ENCODE measurements at regions not wholly inside any gene's neighbourhood (a gene's known extent, or its start where the extent isn't known, plus 50 kb on each side); places are given as distances from the start of the nearest gene placed in this dataset.

GRCh38 chr4:111696505-111696904 lies 448.7 kb upstream of the FAM241A start:
- Histone ChIP-seq H3K36me3 (no peaks in the 10 kb centered on the region), H3K27ac (no peak overlapping the region), H3K4me3 (ENCODE audit: low read depth, low read length) (no peak overlapping the region), H3K27me3 (ENCODE audit: insufficient read depth, low read depth, severe bottlenecking) (no peaks in the 10 kb centered on the region), H3K9me3 (ENCODE audit: severe bottlenecking) (no peaks in the 10 kb centered on the region)
- no peak for DNase-seq
- TF ChIP-seq CTCF (IDR thresholded peaks at IDR 0.05; ENCODE audit: low read depth, low read length) = no peak

- Histone ChIP-seq H3K27me3 (ENCODE audit: insufficient read depth, low read depth, severe bottlenecking) (no peaks in the 10 kb centered on the region), H3K4me3 (ENCODE audit: low read depth, low read length) (no peak overlapping the region), H3K27ac (no peak overlapping the region), H3K9me3 (ENCODE audit: severe bottlenecking) (no peaks in the 10 kb centered on the region), H3K36me3 (no peaks in the 10 kb centered on the region)
- TF ChIP-seq CTCF (IDR thresholded peaks at IDR 0.05; ENCODE audit: low read depth, low read length) = no peak
- DNase-seq = no peak
These were observed 447.9 kb upstream of the FAM241A start for GRCh38 chr4:111697176-111697942.

- Histone ChIP-seq H3K36me3 (no peaks in the 10 kb centered on the region), H3K9me3 (ENCODE audit: severe bottlenecking) (no peaks in the 10 kb centered on the region), H3K27me3 (ENCODE audit: insufficient read depth, low read depth, severe bottlenecking) (no peaks in the 10 kb centered on the region), H3K27ac (no peak overlapping the region), H3K4me3 (ENCODE audit: low read depth, low read length) (no peak overlapping the region)
- TF ChIP-seq CTCF (IDR thresholded peaks at IDR 0.05; ENCODE audit: low read depth, low read length) = no peak
- DNase-seq = no peak
These were observed 446.9 kb upstream of the FAM241A start for GRCh38 chr4:111698361-111698760.

- no peak for DNase-seq
These were observed 446.1 kb upstream of the FAM241A start for GRCh38 chr4:111699165-111699564.

GRCh38 chr4:111701102-111701501 lies 444.2 kb upstream of the FAM241A start:
- DNase-seq = no peak
- H3K27me3 ChIP-seq (ENCODE audit: insufficient read depth, low read depth, severe bottlenecking) = no peaks in the 10 kb centered on the region
- no peak for TF ChIP-seq CTCF (IDR thresholded peaks at IDR 0.05; ENCODE audit: low read depth, low read length)

More at GRCh38 chr4:111699165-111699564, 446.1 kb upstream of the FAM241A start:
- Histone ChIP-seq H3K9me3 (ENCODE audit: severe bottlenecking) (no peaks in the 10 kb centered on the region), H3K4me3 (ENCODE audit: low read depth, low read length) (no peak overlapping the region), H3K27ac (no peak overlapping the region), H3K36me3 (no peaks in the 10 kb centered on the region), H3K27me3 (ENCODE audit: insufficient read depth, low read depth, severe bottlenecking) (no peaks in the 10 kb centered on the region)
- no peak for TF ChIP-seq CTCF (IDR thresholded peaks at IDR 0.05; ENCODE audit: low read depth, low read length)

GRCh38 chr4:111707491-111707890 lies 437.8 kb upstream of the FAM241A start:
- no peaks in the 10 kb centered on the region for H3K9me3 ChIP-seq (ENCODE audit: severe bottlenecking)
- no peak overlapping the region for H3K27ac ChIP-seq
- no peak for DNase-seq
- no peak overlapping the region for H3K4me3 ChIP-seq (ENCODE audit: low read depth, low read length)
- no peak for TF ChIP-seq CTCF (IDR thresholded peaks at IDR 0.05; ENCODE audit: low read depth, low read length)
- H3K36me3 ChIP-seq = no peaks in the 10 kb centered on the region
- no peaks in the 10 kb centered on the region for H3K27me3 ChIP-seq (ENCODE audit: insufficient read depth, low read depth, severe bottlenecking)

More at GRCh38 chr4:111701102-111701501, 444.2 kb upstream of the FAM241A start:
- Histone ChIP-seq H3K36me3 (no peaks in the 10 kb centered on the region), H3K27ac (no peak overlapping the region), H3K9me3 (ENCODE audit: severe bottlenecking) (no peaks in the 10 kb centered on the region), H3K4me3 (ENCODE audit: low read depth, low read length) (no peak overlapping the region)

Data from WERI-Rb-1 (cell line).